Type B pancreatic cell (in vitro differentiated cells): ENCODE measurements at regions not wholly inside any gene's neighbourhood (a gene's known extent, or its start where the extent isn't known, plus 50 kb on each side); places are given as distances from the start of the nearest gene placed in this dataset.
"Not testable (repeated sequence)": the region's sequence is repeated elsewhere in the genome, so short reads cannot be mapped to it uniquely, and the experiment has no call there.

Experiments
- DNase-seq: peaks from one replicate; pipeline ENCODE4 v3.0.0; 2021; ENCODE audit warnings: mixed read lengths; ENCODE audit not compliant: unreplicated experiment; ENCODE audit errors: extremely low spot score
- H3K27ac Mint-ChIP-seq: 2 replicates; pipeline ENCODE4 v1.8.0; 2021; ENCODE audit warnings: mild to moderate bottlenecking, mixed read lengths
- H3K27me3 Mint-ChIP-seq: 2 replicates; pipeline ENCODE4 v1.8.0; 2021; ENCODE audit warnings: mixed read lengths
- H3K36me3 Mint-ChIP-seq: 2 replicates; pipeline ENCODE4 v1.8.0; 2021; ENCODE audit warnings: mixed read lengths
- H3K4me1 Mint-ChIP-seq: one replicate; pipeline ENCODE4 v1.8.0; 2021; ENCODE audit warnings: mixed read lengths; ENCODE audit not compliant: unreplicated experiment
- H3K4me3 Mint-ChIP-seq: 2 replicates; pipeline ENCODE4 v1.8.0; 2021; ENCODE audit warnings: mild to moderate bottlenecking, mixed read lengths
- H3K9me3 Mint-ChIP-seq: 2 replicates; pipeline ENCODE4 v1.8.0; 2021; ENCODE audit warnings: mixed read lengths
- CTCF ChIP-seq: fragments of 200-600 bp; sonication (generic); conservative IDR thresholded peaks from 2 replicates; pipeline ENCODE4 v1.5.0; 2021; ENCODE audit warnings: antibody characterized with exemption, mild to moderate bottlenecking

GRCh38 chr1:219414250-219414649, 198.7 kb downstream of the ZC3H11B start:
- H3K36me3 Mint-ChIP-seq = no peaks in the 10 kb centered on the region
- peaks cover 15% of the 10 kb centered on the region for H3K4me1 Mint-ChIP-seq
- no peak overlapping the region for H3K4me3 Mint-ChIP-seq
- no peaks in the 10 kb centered on the region for H3K27me3 Mint-ChIP-seq
- H3K27ac Mint-ChIP-seq = no peak overlapping the region
- TF ChIP-seq CTCF = no peak
- DNase-seq = no peak
- H3K9me3 Mint-ChIP-seq = no peaks in the 10 kb centered on the region

- no peak overlapping the region for H3K27ac Mint-ChIP-seq
- no peak overlapping the region for H3K4me3 Mint-ChIP-seq
- H3K36me3 Mint-ChIP-seq = no peaks in the 10 kb centered on the region
- H3K4me1 Mint-ChIP-seq = peaks cover 15% of the 10 kb centered on the region
- no peak for TF ChIP-seq CTCF
- DNase-seq = no peak
- no peaks in the 10 kb centered on the region for H3K9me3 Mint-ChIP-seq
- peaks cover 2% of the 10 kb centered on the region for H3K27me3 Mint-ChIP-seq
Observed at GRCh38 chr1:219413536-219413935, 199.4 kb downstream of the ZC3H11B start.

- H3K9me3 Mint-ChIP-seq = no peaks in the 10 kb centered on the region
Observed at GRCh38 chr1:219412772-219413171, 200.1 kb downstream of the ZC3H11B start.

GRCh38 chr1:219410721-219411120, 202.2 kb downstream of the ZC3H11B start:
- H3K4me3 Mint-ChIP-seq, H3K27me3 Mint-ChIP-seq, H3K9me3 Mint-ChIP-seq, DNase-seq, H3K27ac Mint-ChIP-seq, H3K36me3 Mint-ChIP-seq: not testable (repeated sequence)
- H3K4me1 Mint-ChIP-seq = peaks cover 15% of the 10 kb centered on the region

More at GRCh38 chr1:219412772-219413171, 200.1 kb downstream of the ZC3H11B start:
- Mint-ChIP-seq H3K36me3 (no peaks in the 10 kb centered on the region), H3K27me3 (peaks cover 4% of the 10 kb centered on the region), H3K4me1 (peaks cover 15% of the 10 kb centered on the region), H3K27ac (no peak overlapping the region), H3K4me3 (no peak overlapping the region)
- DNase-seq = no peak
- no peak for TF ChIP-seq CTCF

GRCh38 chr1:219405531-219406331, 207.2 kb downstream of the ZC3H11B start:
- Mint-ChIP-seq H3K36me3 (no peaks in the 10 kb centered on the region), H3K4me1 (peaks cover 18% of the 10 kb centered on the region), H3K27ac (no peak overlapping the region), H3K9me3 (no peaks in the 10 kb centered on the region), H3K27me3 (peaks cover 4% of the 10 kb centered on the region), H3K4me3 (peak overlapping the region; percentile 5)
- no peak for TF ChIP-seq CTCF
- no peak for DNase-seq

- no peak overlapping the region for H3K27ac Mint-ChIP-seq
- H3K4me1 Mint-ChIP-seq = peaks cover 18% of the 10 kb centered on the region
- no peaks in the 10 kb centered on the region for H3K9me3 Mint-ChIP-seq
- H3K4me3 Mint-ChIP-seq = no peak overlapping the region
- no peak for DNase-seq
- no peak for TF ChIP-seq CTCF
- peaks cover 4% of the 10 kb centered on the region for H3K27me3 Mint-ChIP-seq
- H3K36me3 Mint-ChIP-seq = no peaks in the 10 kb centered on the region
Observed at GRCh38 chr1:219404629-219405028, 208.3 kb downstream of the ZC3H11B start.
